ENCODE measurements at regions not wholly inside any gene's neighbourhood (a gene's known extent, or its start where the extent isn't known, plus 50 kb on each side); places are given as distances from the start of the nearest gene placed in this dataset.

DNA sequence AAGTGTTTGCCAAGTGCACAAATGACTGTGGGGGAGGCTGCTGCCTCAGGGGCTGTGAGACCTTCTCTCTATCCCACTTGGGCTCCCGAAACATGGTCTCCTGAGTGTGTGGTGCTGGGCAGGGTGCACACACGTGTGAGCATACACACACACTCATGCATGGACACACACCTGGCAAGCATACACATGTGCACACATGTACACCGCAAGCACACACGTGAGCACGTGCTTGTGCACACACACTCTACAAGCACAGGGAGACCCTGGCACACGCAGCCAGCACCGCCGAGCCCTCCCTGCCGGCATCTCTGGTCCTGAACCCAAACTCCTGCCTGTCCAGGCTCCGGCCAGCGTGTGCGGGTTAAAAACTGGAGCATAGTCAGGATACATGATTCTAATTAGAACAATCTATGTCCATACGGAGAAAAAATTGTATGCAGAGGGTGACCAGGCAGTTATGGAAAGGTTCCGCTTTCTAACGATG lies 79.4 kb upstream of the TTC34 start:
- intact Hi-C loops (cut with DNase I), result loop anchor here (10.0 kb wide), 1 partner anchor 114 kb away; no protein-coding TSS in a partner anchor
- no peak for DNase-seq

DNA sequence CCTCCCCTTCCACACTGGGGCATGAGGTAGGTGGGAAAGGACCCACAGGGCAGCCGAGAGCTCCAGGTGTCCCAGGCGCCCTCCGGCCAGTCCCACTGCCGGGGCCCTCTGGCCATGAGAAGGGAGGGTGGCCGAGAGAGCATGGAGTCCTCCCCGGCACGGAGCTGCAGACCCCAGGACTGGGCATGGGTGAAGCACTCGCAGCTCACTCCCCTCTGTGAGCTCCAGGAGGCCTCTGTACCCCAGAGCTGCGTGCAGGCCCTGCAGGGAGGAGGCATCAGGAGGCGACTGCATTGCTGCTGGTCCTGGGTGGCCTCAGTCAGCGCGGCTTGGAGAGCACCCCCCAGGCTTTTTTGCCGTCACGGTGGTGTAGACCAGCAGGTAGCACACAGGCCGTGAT lies 80.1 kb upstream of the TTC34 start:
- intact Hi-C loops (cut with DNase I), result loop anchor here (10.0 kb wide), 1 partner anchor 113 kb away; no protein-coding TSS in a partner anchor

DNA sequence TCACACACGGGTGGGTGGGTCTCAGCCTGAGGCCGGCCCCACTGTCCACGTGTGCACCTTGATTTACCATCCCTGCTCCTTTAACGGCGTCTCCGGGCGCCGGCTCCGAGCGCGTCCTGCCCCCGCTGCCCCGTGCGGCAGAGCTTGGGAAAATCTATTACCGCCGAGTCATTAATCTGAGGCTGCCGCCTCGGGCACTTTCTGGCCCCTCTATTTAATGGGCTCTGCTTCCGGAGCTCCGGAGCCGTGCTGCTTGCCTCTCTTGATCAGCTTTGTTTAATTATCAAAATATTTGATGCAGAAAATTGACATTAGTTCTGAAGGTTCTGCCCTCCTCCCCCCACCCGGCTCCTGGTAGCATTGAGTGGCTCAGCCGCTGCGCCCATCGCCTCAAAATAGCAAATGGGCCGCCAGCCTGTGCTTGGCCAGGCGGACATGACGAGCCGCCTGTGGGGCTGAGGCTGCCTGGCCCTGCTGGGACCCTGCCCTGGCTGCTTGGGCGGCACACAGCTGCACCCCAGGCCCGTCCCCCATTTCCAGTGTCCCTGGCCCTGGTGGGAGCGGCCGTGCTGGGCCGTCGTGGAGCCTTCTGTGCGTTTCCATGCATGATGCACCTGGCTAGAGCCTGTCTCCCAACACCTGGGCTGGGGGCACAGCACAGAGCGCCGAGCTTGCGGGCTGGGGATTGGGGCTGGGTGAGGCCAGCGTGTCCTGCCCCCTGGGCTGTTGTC lies 81.6 kb upstream of the TTC34 start:
- no peak for DNase-seq
- intact Hi-C loops (cut with DNase I), result loop anchor here (10.0 kb wide), 1 partner anchor 112 kb away; no protein-coding TSS in a partner anchor

More for the DNA sequence above, 80.1 kb upstream of the TTC34 start:
- no peak for DNase-seq

DNA sequence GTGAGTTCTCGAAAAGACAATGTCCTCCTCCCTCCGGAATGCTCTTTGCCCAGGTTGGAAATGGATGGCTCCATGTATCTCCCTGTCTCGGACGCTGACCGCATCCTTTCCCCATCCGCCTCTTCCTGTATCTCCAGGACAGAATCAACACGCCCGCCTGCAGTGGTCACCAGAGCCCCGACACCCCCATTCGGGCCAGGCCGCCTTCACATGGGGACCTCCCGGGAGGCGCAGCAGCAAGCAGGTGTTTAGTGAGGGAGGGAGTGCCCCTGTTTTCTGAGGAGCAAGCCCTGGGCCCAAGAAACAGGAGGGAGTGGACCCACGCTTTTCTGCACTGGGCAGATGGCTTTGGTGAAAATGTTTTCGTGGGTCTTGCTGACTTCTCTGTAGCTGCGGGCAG lies 83.5 kb upstream of the TTC34 start:
- no peak for DNase-seq
- intact Hi-C loops (cut with DNase I), result loop anchor here (10.0 kb wide), 1 partner anchor 110 kb away; no protein-coding TSS in a partner anchor

DNA sequence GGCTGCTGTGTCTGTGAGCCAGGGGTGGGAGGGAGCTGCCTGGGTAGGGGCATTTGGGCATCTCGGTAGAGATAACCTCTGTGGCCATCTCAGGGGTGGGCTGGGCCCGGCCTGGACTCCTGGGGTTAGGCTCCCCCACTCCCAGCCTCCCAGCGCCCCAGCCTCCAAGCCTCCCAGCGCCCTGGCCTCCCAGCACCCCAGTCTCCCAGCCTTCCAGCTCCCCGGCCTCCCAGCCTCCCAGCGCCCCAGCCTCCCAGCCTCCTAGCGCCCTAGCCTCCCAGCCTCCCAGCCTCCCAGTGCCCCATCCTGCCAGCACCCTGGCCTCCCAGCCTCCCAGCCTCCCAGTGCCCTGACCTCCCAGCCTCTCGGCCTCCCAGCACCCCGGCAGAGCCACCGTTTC lies 85.1 kb upstream of the TTC34 start:
- no peak for DNase-seq
- intact Hi-C loops (cut with DNase I), result loop anchor here (10.0 kb wide), 1 partner anchor 108 kb away; no protein-coding TSS in a partner anchor

DNA sequence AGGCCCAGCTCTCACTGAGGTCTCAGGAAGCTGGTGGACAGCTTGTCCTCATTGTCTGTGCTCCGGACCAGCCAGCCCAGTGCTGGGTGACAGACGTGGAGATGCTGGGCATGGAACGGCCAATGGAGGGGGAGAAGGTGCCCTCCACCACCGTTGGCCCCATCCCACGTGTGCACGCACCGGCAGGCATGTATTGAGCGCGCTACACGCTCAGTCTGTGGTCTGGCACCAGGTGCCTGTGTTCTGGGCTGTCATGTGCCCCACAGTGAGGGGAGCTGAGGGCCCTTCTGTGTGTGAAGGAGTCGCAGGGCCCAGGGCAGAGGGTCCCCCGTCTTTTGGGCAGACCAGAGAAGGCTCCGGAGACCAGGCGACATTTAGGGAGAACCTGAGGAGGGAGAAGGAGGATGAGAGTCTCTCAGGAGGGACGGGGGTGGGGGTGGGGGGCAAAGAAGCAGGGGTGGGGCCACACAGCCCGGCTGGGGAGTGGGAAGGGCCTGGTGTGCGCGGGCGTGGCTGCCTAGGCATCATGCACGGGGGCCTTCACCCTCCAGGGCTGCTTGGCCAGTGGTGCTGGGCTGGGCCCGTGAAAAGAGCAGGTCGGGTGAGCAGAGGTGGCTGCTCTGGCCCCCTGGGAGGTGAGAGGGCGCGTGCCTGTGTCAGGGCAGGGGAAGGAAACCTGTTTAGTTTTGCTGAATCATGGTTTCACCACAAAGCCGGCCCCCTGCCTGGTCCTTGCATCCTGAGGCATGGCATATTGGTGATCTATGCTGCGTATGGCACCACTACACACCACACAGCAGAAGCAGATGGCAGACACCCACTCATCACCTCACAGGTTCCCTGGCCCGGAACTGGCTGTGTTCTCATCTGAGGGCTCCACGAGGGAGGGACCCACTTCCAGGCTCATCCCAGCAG lies 86.7 kb upstream of the TTC34 start:
- intact Hi-C loops (cut with DNase I), result loop anchor here (10.0 kb wide), 1 partner anchor 107 kb away; no protein-coding TSS in a partner anchor
- DNase-seq, result no peak

DNA sequence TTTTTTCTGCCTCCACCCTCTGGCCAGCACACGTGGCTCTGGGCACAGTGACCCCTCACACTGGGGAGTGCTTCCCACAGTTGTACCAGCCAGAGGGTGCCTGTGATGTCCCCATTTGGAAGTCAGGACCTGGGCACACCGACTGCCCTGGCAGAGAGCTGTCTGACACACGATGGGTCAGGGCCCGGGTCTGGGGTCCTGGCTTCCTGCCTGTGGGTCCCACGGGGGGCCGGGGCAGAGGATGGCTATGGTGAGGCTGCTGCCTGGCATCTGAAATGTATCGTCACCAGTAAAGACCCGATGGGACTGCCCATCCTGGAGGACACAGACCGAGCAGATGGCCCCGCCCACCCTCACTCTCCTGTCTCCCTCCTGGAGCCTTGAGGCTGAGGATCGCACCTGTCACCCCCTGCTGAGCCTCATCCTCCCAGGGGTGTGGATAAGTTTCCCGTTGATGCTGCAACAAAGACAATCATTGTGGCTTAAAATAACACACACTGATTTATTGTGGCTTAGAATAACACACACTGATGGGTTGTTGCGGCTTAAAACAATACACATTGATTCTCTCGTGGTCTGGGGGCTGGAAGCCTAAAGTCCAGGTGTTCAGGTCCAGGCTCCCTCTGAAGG lies 88.8 kb upstream of the TTC34 start:
- DNase-seq, result no peak
- intact Hi-C loops (cut with DNase I), result no loop called here

DNA sequence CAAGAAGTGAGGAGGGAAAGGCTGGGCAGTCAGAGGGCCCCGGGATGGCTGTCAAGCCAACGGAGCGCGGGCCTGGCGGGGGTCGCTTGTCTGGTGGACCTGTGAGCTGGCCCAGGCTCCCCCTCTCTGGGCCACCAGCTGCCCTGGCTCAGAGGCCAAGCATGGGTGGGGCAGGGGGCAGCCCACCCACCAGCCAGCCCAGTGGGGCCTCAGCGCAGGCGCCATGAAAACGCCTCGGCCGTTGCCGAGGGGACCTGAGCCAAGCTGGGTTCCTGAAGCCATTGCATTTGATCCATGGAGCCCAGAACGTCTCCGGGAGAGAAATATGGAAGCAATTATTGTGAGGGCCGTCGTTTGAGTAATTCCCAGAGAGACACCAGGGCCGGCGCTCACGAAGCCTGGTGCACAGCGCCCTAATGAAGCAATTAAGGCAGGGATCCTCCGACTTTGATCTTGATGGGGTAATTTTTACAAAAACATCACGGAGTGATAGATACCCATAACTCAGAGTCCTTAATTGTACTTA lies 90.5 kb upstream of the TTC34 start:
- DNase-seq, result no peak
- intact Hi-C loops (cut with DNase I), result no loop called here

DNA sequence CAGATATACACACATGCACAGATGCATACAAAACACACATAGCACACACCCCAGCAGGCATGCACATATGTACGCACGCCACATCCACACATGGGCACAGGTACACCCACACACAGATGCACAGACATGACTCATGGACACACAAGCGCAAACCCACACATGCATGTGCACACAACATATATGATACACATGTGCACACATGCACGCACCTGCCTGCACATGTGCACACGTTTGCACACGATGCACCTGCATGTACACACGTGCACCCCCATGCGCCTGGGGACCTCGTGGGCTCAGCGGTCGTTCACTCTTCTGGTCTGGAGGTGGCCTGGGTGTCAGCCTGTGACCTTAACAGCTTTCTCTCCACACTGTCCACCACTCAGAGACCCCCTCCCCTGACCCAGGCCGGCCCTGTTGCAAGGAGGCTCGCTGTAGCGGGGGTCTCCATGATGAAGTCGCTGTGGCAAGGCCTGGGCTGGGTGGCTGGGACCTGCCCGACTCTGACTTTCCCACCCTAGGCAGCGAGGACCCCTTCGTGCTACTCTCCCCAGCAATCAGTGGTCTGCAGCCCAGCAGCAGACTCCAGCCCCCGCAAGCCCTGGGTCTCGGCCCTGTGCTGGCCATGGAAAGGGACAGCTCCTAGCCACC lies 92.1 kb upstream of the TTC34 start:
- no peak for DNase-seq
- intact Hi-C loops (cut with DNase I), result no loop called here

DNA sequence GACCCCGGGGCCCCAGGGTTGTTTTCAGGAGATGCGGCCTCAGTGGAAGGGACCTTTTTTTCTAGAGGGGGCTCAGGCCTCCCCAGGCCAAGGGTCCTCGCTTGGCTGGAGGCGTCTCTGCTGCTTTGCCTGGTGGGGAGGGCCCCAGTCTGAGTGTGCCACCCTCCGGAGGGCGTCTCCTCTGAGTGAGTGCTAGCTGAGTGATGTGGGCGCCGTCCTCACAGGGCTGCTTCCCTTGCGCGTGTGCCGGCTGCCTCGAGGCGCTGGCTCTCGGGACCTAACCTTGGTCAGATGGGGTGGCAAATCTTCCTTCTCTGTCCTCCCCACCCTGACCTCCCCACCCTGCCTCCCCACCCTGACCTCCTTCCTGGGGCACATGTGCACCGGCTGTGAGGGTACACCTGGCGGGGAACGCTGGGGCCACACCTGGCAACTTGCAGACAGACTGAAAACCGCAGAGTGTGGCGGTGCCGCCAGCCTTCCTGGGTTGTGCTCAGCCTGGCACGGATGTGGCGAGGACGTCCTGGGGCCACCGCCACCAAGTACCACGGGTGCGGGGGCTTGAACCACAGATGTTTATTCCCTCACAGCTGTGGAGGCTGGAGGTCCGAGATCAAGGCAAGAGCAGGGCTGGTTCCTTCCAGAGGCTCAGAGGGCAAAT lies 93.0 kb upstream of the TTC34 start:
- DNase-seq, result no peak
- intact Hi-C loops (cut with DNase I), result no loop called here

DNA sequence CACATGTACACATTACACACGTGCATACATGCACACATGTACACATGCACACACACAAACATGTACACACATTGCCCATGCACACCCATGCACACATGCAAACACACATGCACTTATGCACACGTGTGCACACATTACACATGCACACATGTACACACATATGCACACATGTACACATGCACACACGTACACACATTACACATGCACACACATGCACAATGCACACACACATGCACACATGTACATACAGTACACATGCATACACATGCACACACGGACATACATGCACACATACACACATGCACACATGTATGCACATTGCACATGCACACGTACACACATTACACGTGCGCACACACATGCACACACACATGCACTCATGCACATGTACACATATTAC lies 95.3 kb upstream of the TTC34 start:
- intact Hi-C loops (cut with DNase I), result no loop called here
- DNase-seq, result no peak

DNA sequence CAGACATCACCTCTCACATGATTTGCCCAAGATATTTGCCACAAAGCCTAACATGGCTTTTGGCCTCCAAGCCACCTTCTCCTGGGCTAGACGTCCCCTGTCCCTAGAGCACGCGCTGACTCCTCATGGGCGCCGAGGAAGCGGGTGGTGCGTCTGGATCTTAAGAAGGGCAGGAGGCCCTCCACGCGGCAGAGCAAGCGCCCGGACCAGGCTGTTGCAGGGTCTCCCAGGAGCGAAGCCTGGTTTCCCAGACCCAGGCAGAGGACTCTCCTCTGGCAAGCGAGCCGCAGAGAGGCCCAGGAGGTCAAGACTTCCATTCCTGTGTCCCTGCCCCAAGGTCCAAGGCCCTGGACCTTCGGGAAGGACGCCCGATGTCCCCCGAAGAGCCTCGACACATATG lies 101.7 kb upstream of the TTC34 start:
- no peak for DNase-seq

DNA sequence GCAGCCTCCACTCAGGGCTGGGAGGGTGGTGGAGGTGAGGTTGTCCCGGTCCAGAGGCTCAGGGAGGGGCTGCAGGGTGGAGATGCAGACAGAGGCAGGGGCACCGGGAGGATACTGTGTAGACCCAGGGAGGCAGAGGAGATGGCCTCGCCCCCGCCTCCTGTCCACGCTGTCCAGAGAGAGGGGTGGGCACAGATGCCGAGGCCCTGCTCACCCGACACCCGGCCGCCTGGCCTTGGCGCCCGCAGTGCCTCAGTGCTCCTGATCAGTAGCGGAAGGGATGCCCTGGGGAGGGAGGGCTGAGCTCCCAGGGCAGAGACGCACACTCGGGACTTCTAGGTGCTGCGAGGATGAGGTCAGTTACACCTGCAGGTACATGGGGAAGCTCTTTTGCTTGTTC lies 102.7 kb upstream of the TTC34 start:
- intact Hi-C loops (cut with DNase I), result no loop called here
- no peak for DNase-seq

More for the DNA sequence above, 101.7 kb upstream of the TTC34 start:
- intact Hi-C loops (cut with DNase I), result no loop called here

DNA sequence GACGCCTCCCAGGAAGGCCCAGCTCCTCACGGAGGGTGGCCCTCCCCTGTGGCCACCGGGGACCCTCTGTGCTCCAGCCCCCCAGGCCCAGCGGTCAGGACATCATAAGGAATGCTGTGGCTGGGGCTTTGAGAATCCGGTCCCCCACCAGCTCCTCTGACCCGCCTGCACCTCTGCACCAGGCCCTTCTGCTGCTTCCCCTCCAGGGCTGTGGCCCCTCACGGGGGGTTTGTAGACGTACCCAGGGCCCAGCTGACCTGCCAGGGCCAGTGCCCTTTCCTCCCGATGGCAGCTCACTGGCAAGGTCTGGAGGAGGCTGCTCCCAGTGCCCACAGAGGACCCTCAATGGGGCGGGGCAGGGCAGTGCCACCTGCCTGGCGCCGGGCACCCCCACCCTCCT lies 103.9 kb upstream of the TTC34 start:
- no peak for DNase-seq
- intact Hi-C loops (cut with DNase I), result no loop called here

DNA sequence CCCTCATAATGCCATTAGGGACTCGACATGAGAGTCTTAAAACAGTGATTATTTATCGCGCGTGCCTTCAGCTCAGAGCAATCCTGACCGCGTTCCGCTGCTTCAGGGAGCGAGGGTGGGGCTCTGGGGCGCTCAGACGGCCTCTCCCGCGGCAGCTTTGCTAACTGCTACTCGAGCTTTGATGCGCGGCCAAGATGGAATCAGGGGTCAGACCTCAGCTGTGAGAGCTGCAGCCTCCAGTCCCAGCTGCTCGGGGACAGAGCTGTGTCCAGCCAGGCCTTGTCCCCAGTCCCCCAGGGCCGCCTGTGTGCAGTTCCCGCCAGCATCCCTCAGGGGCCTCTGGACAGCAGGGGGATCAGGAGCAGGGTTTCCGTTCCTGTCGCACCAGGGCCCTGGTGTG lies 104.6 kb upstream of the TTC34 start:
- peak in 8 of 10 donors; percentile 40 to 94 (median 49) for DNase-seq
- intact Hi-C loops (cut with DNase I), result no loop called here

DNA sequence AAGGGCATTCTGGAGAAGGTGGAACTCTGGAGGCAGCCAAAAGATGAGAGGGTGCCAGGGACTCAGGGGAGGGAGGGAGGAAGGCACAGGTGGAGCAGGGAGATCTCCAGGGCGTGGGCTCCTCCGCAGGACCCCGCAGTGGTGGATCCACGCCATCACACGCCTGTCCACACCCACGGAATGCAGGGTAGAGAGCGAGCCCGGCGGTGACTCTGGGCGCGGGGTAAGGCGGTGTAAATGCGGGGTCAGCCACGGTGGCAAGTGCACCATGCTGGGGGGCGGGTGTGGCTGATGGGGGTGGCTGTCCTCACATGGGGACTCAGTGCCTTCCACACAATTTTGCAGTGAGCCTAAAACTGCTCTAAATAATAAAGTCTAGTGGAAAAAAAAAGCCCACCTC lies 105.1 kb upstream of the TTC34 start:
- no peak for DNase-seq
- intact Hi-C loops (cut with DNase I), result no loop called here

DNA sequence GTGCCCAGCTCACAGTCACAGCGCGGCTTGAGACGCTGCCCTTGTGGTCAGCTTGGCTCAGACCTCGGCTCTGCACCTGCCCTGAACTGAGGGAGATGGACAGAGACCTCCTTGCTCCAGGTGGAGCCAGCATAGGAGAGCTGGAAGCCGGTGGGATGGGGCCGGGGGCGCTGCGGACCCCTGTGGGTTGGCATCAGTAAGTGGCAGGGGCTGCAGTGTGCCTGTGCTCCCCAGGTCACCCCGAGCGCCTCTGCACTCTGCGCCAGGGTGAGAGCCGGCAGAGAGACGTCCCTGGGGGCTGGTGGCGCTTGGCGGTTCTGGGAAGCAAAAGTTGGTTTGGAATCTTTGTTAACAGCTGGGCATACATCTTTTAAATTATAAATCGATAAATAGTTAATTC lies 105.6 kb upstream of the TTC34 start:
- intact Hi-C loops (cut with DNase I), result no loop called here
- no peak for DNase-seq

DNA sequence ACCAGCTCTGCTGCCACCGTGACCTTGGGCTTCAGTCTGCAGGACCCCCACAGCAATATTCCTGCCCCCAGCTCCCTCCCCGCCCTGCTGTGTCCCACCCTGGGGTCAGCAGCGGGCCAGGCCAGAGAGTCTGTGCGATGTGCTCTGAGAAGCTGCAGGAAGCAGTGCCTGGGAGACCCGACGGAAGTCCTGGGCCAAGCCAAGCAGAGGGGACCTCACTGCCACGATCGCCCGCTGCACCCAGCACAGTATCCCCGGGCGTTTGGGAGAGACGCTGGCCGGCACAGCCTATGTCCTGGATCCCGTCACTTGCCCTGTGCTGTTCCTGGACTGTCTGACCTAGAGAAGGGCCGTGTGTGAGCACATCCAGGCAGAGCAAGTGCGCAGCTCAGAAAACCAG lies 106.6 kb upstream of the TTC34 start:
- intact Hi-C loops (cut with DNase I), result no loop called here
- no peak for DNase-seq

DNA sequence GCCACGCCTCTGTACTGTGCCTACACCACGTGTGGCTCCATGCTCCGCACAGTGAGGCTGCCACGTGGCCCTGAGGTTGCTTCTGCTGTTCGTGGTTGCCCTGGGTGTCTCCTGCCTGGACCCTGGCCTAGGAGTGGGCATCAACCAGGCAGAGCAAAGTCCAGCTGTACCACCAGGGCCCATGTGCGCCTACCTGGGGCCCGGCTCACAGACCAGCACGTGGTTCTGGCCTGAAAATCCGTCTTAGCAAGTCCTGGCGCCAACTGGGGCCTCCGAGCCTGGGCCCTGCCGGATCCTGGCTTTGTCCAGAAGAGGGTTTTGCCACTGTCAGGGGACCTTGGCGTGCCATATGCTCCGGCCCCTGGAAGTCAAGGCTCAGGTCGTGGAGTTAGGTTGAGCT lies 107.1 kb upstream of the TTC34 start:
- DNase-seq, result no peak
- intact Hi-C loops (cut with DNase I), result no loop called here

DNA sequence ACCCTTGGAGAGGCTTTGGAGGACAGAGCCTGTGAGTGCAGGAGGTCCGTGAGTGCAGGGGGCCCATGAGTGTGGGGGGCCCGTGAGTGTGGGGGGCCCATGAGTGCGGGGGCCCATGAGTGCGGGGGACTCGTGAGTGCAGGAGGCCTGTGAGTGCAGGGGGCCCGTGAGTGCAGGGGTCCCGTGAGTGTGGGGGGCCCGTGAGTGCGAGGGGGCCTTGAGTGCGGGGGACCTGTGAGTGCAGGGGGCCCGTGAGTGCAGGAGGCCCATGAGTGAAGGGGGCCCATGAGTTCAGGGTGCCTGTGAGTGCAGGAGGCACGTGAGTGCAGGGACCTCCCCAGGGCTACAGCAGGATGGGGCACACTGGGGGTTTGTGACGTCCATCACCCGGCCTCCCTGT lies 108.3 kb upstream of the TTC34 start:
- no peak for DNase-seq
- intact Hi-C loops (cut with DNase I), result no loop called here
